HG02884 (cell line): ENCODE measurements at regions not wholly inside any gene's neighbourhood (a gene's known extent, or its start where the extent isn't known, plus 50 kb on each side); places are given as distances from the start of the nearest gene placed in this dataset.
A peak's percentile ranks its signal among the peaks of the same experiment; 100 is the strongest.

Experiments used
- ATAC-seq: cut with Tn5 transposase; IDR thresholded peaks from one replicate; pipeline ENCODE4 v1.9.1; 2021; ENCODE audit warnings: mild to moderate bottlenecking, moderate library complexity; ENCODE audit not compliant: unreplicated experiment

DNA sequence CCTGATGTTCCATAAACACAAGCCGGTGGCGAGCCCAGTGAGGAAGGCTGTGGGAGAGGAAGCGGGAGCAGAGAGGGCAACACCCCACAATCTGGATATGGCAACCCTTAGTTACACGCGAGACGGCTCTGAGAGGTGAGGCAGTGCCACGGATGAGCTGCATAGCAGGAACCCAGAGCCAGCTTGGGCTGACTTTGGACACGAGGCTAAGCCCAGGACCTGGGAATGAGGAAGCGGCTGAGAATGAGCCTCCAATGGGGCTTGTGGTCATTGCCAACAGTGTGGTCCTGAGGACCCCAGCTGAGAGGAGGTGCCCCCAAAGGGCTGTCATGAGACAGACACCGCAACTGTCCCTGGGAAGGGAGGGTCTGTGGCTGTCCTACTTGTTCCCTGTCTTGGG lies 160.0 kb upstream of the SMIM23 start:
- ATAC-seq, result no peak

DNA sequence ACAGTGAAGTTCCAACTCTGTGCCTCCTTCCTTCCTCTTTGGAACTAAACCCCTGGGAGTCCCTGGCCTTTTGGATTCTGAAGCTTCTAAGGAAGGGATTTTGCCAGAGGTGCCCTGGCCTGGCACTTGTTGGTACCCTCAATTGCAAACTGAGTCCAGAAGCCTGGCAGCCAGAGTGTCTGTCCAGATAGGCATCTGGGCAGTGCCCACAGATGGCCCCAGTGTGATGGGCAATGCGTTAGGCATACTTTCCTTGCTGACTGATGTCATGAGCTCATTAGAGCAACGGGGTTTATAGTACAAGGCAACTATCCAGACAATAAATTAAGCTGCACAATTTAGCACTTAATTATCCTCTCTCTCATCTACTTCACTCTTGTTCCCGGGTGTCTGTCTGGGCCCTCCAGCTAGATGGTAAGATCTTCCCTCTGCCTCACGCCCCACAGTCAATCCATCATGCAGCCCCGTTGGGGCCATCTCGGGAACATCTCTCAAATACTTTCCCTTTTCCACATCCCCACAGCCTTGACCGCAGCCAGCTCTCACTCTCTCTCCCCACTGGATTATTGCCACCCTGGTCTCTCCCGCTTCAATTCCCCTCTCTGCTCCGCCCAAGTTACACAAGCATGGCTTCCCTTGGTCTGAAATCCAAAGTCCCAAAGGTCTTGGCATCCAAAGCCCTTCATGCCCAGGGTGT lies 157.5 kb upstream of the SMIM23 start:
- no peak for ATAC-seq

DNA sequence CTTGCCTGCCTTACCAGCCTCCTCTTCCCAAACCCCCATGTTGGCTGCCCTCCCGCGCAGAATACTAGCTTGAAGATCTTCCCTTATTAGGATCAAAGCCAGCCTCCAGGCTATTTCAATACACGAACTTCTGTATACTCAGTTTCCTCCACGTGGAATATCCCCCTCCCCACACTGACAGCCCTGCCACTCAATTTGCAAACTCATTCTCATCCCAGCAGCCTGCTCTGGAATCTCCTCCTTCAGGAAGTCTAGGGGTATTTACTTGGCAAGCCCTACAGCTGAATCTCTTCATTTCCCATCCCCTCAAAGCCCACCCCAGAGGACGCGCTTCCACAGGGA lies 157.0 kb upstream of the SMIM23 start:
- no peak for ATAC-seq

DNA sequence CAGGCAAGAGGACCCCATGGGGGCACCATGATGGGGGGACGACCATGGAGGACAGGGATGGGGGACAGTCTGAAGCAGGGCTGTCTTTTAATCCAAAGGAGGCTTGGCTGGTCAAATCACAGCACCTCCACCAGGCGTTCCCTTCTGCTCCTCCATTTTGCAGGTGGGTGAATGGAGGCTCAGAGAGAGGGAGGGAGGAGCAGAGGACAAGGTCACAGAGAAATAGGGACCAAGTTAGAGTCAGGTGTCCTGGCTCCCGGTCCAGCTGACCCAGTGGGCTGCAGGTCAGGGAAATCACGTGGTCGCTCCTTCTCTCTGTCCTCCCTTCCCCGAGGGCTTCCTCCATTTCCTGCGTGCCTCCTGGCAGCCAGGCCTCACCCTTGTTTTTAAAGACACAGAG lies 156.4 kb upstream of the SMIM23 start:
- ATAC-seq, result no peak

DNA sequence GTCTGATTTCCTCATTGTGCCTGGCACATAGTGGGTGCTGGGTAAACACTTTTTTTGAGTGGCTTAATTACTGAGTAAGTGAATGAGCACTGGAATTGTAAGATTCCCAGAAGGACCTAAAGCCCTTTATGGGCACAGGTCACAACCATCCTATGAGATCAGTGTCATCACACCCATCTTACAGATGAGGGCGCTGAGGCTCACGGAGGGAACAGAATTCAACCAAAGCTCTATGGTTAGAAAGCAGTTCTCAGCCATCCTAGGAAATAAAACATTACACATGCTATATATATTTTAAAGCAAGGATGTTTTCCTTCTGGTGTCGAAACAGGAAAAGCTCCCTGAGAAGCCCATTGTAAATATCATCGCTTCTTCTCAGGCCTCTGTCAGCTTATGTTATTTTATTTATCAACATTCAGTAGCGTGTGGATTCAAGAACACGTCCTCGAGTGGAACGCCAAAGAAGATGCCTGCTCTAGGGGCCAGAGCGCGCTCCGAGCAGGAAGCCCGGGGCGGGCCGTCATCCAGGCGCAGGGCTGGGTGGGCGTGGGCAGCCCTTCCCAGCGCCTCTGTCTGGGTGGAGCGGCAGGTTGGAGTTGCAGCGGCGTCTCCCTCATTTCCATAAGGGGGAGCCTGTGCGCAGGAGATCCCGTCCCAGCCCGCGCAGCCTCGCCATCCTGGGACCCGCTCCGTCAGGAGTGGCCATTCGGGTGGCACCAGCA lies 155.8 kb upstream of the SMIM23 start:
- ATAC-seq, result no peak

DNA sequence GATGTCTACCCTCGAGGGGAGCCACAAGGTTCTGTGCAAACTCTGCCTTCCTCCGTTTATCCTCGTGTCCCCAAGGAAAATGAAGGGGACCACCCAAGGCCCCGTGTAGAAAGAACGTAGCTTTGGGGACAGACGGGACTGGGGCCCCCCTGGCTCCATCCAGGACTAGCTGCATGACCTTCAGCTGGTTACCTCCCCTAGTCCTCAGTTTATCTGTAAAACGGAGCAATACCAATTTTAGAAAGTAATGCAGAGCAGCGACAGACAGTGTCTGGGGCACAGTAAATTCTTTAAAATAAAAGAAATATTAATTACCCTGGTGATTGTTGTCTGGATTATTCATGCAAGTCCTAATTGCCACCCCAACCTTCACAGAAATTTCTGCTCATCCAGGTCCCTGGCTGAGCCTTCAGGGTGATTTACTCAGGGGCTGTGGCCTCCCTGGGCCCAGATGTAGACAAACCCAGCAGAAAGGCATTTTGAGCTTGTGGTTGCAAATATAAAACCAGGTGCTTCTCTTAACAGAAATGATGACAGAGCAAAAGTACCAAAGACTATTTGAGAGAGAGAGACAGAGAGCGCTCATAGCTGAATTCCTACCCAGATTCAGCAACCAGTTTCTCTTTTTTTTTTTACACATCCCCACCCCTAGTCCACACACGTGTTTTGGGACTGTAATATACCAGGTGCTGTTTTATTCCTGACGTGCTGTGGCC lies 155.1 kb upstream of the SMIM23 start:
- no peak for ATAC-seq

DNA sequence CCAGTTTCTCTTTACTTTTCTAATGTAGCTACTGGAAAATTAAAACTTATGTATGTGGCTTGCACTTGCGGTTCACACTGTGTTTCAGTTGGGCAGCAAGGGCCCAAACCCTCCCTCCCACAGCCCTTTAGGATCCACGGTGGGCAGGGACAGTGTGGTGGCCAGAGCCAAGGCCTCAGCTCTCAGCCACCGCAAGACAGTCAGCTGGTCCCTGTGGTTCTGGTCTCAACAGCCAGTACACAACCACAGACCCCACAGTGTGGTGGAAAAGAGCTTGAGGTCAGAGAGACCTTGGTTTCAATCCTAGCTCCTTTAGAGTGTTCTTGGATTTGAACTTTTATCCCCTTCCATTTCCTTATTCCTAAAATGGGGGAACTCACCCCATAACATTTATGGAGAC lies 153.0 kb upstream of the SMIM23 start:
- no peak for ATAC-seq

DNA sequence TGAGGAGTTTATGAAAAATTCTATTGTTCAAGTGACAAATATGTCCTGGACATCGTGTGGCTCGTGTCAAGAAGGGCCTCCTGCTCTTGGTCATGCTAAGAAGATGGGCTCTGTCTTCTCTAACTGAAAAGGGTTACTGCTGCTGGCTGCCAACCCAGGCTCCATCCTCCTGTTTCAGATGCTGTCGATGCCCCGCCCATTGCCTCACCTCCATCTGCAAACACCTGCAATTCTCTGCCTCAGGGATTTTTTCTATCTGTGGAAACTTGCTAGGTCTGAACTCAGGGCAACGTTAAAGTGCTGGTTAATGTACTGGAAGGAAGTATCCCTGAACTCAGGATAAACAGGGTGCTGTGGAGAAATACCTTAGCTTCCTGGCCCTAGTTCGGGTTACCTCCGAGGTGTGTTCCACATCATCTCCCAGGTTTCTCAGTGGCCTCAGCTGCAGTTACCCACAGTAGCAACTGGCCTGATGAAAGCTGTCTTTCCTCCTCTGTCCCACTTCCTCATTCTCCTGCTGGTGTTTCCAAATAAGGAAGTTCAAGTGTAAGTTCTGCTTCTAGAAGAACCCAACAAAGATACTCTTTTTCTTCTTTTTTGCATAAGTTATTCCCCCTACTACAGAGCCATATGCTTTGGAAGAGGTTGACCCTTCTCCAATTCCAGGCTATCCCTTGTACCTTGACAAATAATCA lies 151.7 kb upstream of the SMIM23 start:
- peak; percentile 72 for ATAC-seq

DNA sequence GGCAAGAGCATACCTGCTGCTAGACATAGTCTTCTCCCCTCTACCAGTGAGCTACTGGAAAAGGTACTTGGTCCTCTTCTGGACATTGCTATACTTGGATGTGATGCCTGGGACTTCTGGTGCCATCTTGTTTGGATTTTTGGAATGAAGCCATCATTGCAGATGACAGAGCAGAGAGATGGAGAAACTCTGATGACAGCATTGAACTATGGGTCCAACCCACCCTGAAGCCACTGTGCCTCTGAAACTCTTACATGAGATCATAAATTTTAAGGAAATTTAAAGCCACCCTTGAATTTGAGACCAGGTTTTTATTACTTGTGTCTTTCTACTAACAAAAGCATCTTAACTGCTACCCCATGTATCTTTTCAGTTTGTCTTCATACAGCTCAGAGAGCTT lies 151.1 kb upstream of the SMIM23 start:
- ATAC-seq, result no peak

DNA sequence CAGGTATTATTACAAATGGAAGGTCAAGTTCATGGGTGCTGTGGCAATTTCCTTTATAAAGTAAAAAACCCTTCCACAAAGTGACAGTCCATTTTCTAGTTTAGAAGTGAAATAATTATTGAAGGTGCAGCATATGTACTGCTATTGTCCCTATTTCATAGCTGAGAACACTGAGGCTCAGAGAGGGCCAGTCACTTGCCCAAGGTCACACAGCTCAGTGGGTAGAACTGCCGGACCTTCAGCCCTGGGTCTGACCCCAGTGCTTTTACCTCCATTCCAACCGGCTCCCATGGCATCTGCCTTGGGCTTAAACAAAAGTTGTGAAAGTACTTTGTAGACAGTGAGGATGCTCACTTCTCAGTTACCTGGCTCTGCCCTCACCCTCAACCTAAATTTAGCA lies 150.6 kb upstream of the SMIM23 start:
- no peak for ATAC-seq

DNA sequence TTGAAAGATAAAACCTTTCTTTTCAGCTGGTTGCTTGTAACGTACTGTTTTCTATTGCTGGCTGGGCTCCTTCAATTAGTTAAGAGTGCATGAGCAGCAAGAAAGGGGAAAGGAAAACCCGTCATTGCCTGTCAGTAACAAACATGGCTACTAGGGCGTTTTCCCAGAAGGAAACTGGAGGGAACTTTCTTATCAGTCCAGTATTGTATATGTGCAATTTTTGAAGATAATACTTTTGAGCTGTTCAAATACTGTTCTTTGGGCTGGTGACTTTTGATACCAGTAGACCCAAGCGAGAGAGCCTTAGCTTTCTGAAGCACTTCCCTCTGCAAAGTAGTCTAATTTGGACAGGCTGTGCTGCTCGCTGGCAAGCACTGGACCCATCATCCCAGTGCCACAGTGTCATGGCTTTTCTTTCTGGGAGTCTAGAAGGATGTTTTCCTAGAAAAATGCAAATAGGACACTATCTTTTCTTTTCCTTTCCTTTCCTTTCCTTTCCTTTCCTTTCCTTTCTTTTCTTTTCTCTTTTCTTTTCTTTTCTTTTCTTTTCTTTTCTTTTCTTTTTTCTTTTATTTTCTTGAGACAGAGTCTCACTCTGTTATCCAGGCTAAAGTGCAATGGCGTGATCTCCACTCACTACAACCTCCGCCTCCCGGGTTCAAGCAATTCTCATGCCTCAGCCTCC lies 149.9 kb upstream of the SMIM23 start:
- ATAC-seq, result no peak

DNA sequence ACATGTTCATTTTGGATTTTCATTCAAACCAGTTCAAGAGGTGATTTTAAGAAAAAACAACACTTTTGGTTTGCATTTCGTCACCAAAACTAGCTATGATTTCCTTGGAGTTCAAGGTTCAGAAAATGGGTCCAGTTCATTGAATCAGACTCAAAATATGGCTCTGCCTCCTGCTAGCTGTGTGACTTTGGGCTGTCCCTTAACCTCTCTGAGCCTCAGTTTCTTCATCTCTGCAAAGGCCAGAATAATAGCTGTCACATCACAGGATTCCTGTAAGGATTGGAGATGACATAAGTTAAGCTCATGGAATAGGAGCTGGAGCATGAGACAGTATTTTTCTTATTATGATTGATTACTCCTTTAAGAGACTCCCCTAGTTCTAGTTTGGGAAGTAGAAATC lies 147.8 kb upstream of the SMIM23 start:
- ATAC-seq, result no peak

DNA sequence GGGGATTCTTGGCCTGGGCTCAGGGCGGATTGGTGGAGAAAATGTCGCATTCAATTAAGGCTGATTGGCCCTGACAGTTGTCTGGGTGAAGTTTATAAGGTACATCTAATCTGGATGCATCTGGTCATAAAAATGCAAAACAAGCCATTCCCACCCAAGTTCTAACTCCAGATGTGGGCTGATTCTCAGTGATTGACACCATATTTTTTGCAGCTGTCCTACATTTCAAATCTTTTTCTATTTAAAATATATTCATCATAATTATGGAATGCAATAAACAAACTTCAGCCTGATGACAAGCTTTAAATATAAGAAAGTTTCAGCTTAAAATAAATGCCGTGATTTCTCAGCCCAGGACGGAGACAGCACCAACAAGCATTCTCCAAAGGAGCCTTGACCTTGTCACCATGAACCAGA lies 146.4 kb upstream of the SMIM23 start:
- no peak for ATAC-seq

DNA sequence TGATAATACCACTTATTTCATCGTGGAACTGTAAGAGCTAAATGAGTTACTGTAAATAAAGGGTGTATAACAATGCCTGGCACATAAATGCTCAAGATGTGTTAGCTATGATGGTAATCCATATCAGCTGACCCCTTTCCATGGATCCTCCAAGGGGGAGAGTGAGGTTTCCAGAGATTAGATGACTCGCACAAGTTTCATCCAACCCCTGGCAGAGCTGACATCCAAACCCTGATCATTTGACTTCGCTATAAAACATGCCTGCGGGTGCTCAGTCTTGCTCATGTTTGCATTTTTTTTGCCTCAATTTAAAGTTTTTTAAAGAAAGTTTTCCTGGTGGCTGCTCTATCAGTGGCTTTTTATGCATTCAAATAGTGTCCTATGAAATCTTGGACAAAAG lies 145.7 kb upstream of the SMIM23 start:
- no peak for ATAC-seq

DNA sequence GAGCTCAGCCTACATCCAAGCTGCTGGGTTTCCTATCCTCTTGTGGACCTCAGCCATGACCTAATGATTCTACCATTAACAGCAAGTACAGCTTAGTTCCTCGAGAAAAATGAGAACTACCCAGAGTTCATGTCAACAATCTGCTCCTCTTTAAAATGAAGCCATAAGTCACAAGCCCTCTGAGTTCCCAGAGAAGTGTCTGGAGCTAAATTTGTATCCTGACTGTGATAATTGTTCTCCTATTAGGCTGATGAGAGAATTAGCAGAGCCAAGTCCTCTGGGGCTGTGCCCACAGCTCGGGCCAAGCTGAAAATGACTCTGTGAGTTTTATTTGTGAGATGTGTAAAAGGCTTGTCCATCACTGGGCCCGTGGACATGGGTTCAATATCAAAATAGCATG lies 145.1 kb upstream of the SMIM23 start:
- ATAC-seq, result no peak

DNA sequence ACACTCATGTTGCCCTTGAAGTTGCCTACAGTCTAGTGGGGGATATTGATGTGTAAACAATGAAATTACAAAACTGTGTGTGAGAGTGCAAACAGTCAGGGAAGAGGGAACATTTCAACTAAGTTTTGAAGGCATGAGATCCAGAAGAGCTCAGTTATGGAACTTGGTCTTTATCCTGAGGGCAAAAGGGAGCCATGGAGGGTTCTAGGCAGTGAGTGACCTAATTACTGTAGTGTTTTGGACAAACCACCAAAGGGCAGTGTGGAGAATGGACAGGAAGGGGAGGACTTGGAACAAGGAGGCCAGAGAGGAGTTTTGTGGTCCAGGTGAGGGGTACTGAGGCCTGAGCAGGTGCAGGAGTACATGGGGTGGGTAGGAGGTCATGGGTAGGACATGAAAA lies 143.7 kb upstream of the SMIM23 start:
- ATAC-seq, result no peak

DNA sequence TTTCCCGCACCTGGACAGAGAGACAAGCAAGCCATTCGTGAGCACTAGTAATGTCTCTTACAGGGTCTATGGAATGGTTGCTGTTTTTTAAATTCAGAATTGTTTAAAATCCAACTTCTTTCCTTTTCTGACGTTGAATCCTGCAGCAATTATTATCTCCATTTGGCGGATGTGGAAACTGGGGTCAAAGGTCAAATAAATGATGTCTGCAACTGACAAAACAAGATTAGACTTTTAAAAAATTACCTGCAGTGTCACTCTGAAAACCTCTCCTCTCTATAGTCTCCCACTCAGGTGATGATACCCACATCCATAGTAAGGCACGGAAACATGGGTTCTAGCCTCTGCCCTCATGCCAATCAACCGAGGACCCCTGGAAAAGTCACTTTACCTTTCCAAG lies 142.7 kb upstream of the SMIM23 start:
- no peak for ATAC-seq

DNA sequence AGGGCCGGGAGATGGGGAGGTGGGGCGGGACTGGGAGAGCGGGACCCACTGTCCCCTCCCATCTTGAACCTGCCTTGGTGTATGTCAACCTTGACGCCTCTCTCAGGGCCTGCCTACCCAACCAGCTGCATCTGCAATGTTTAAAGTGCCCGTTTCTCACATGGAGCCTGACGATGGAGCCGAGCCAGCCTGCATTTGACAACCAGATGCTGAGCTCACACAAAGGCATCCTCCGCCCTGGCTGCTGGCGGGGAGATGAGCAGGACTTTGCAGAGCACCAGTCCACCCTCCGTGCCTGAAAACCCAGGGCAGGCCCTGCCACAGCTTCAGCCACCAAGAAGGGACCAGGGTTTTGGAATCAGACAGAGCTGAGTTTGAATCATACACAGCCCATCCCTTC lies 141.1 kb upstream of the SMIM23 start:
- no peak for ATAC-seq

DNA sequence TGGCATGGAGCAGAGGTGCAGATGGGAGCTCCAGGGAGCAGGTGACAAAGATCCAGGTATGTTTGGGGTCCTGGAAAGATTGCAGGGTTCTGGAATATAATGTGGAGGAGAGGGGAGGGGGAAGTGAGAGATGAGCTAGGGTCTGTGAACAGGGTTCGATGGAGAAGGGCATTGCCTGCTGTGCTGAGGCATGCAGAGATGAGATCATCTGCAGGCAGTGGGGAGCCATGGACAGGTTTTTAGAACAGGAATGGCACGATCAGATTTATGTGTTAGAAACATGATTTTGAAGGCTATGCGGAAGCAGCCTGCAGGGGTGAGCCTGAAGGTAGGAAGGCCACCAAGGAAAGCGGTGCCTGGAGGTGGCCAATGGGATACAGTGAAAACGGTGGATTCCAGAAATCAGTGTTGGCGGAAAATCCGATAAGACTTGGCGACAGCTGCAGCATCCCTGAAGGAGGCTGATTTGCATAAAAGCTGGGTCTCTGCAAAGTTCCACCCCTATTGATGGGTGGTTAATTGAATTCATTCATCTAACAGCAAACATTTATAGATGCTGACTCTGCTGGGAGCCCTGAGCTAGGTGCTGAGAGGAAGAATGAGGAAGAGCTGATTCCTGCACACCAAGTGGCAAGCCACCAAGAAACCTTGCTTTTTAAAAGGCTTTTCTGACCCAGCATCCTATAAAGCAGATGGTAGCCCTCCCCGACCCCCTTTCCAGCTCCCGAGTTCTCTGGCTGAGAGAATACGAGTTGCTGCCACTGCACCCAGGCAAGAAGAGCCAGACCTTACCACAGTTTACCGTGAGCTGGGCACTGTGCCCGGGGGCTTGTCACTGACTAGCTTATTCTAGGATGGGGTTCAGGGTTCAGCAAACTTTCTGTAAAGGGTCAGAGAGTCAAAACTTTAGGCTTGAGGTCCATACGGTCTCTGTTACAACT lies 139.2 kb upstream of the SMIM23 start:
- no peak for ATAC-seq
